Glutamatergic neuron (in vitro differentiated cells): ENCODE measurements at regions not wholly inside any gene's neighbourhood (a gene's known extent, or its start where the extent isn't known, plus 50 kb on each side); places are given as distances from the start of the nearest gene placed in this dataset.

ENCODE experiments used
- DNase-seq: peaks from one replicate; pipeline ENCODE4 v3.0.0; 2022
- H3K27ac Mint-ChIP-seq: one replicate; pipeline ENCODE4 v1.8.0; 2020; ENCODE audit warnings: mild to moderate bottlenecking, mixed read lengths, inconsistent platforms; ENCODE audit not compliant: unreplicated experiment
- H3K27me3 Mint-ChIP-seq: one replicate; pipeline ENCODE4 v1.8.0; 2020; ENCODE audit warnings: mild to moderate bottlenecking, moderate library complexity, mixed read lengths, inconsistent platforms; ENCODE audit not compliant: unreplicated experiment
- H3K36me3 Mint-ChIP-seq: one replicate; pipeline ENCODE4 v1.8.0; 2020; ENCODE audit warnings: mild to moderate bottlenecking, mixed read lengths, inconsistent platforms; ENCODE audit not compliant: unreplicated experiment
- H3K4me1 Mint-ChIP-seq: one replicate; pipeline ENCODE4 v1.8.0; 2020; ENCODE audit warnings: mild to moderate bottlenecking, low read depth, mixed read lengths, inconsistent platforms; ENCODE audit not compliant: unreplicated experiment
- H3K4me3 Mint-ChIP-seq: one replicate; pipeline ENCODE4 v1.8.0; 2020; ENCODE audit warnings: mild to moderate bottlenecking, mixed read lengths, inconsistent platforms; ENCODE audit not compliant: unreplicated experiment
- H3K9me3 Mint-ChIP-seq: one replicate; pipeline ENCODE4 v1.8.0; 2020; ENCODE audit warnings: mild to moderate bottlenecking, moderate library complexity, mixed read lengths, inconsistent platforms; ENCODE audit not compliant: unreplicated experiment
- CTCF ChIP-seq: fragments of 200-600 bp; sonication (generic); IDR thresholded peaks from one replicate; pipeline ENCODE4 v1.5.0; 2021; ENCODE audit not compliant: partially characterized antibody, unreplicated experiment

- Mint-ChIP-seq H3K36me3 (no peaks in the 10 kb centered on the region), H3K27me3 (no peaks in the 10 kb centered on the region), H3K4me1 (peaks cover 17% of the 10 kb centered on the region), H3K4me3 (no peak overlapping the region), H3K9me3 (no peaks in the 10 kb centered on the region), H3K27ac (peak overlapping the region; percentile 87)
- peak; percentile 68 for DNase-seq
- no peak for TF ChIP-seq CTCF
Observed at GRCh38 chr2:81087646-81088045, 783.1 kb upstream of the LRRTM1 start.

- Mint-ChIP-seq H3K4me1 (peaks cover 14% of the 10 kb centered on the region), H3K36me3 (no peaks in the 10 kb centered on the region), H3K27me3 (no peaks in the 10 kb centered on the region), H3K27ac (no peak overlapping the region), H3K9me3 (no peaks in the 10 kb centered on the region), H3K4me3 (no peak overlapping the region)
- TF ChIP-seq CTCF: no peak
- no peak for DNase-seq
Observed at GRCh38 chr2:81084101-81084500, 779.5 kb upstream of the LRRTM1 start.

- H3K27me3 Mint-ChIP-seq: no peaks in the 10 kb centered on the region
- H3K36me3 Mint-ChIP-seq: no peaks in the 10 kb centered on the region
- no peak overlapping the region for H3K4me3 Mint-ChIP-seq
- H3K9me3 Mint-ChIP-seq: no peaks in the 10 kb centered on the region
- TF ChIP-seq CTCF: no peak
- peaks cover 14% of the 10 kb centered on the region for H3K4me1 Mint-ChIP-seq
- no peak for DNase-seq
- no peak overlapping the region for H3K27ac Mint-ChIP-seq
Observed at GRCh38 chr2:81078631-81079030, 774.1 kb upstream of the LRRTM1 start.

- DNase-seq: no peak
- Mint-ChIP-seq H3K9me3 (no peaks in the 10 kb centered on the region), H3K27me3 (no peaks in the 10 kb centered on the region), H3K36me3 (no peaks in the 10 kb centered on the region), H3K27ac (no peak overlapping the region), H3K4me1 (peaks cover 14% of the 10 kb centered on the region), H3K4me3 (no peak overlapping the region)
- TF ChIP-seq CTCF: no peak
Observed at GRCh38 chr2:81078102-81078501, 773.5 kb upstream of the LRRTM1 start.

- H3K9me3 Mint-ChIP-seq: no peaks in the 10 kb centered on the region
- DNase-seq: no peak
- H3K27ac Mint-ChIP-seq: peak overlapping the region; percentile 7
- TF ChIP-seq CTCF: no peak
- no peaks in the 10 kb centered on the region for H3K36me3 Mint-ChIP-seq
- peaks cover 14% of the 10 kb centered on the region for H3K4me1 Mint-ChIP-seq
- no peaks in the 10 kb centered on the region for H3K27me3 Mint-ChIP-seq
- H3K4me3 Mint-ChIP-seq: no peak overlapping the region
Observed at GRCh38 chr2:81077396-81077795, 772.8 kb upstream of the LRRTM1 start.
